DND-41 (cell line): ENCODE measurements at regions not wholly inside any gene's neighbourhood (a gene's known extent, or its start where the extent isn't known, plus 50 kb on each side); places are given as distances from the start of the nearest gene placed in this dataset.

Source experiments
- ATAC-seq: fragments of 200-7000 bp; cut with Tn5 transposase; 3 replicates; pipeline ENCODE4 v1.9.1; 2021; ENCODE audit warnings: low read depth; ENCODE audit not compliant: insufficient read depth
- DNase-seq: peaks from one replicate; pipeline ENCODE4 v3.0.0-alpha.2; 2020
- H2AFZ ChIP-seq: 2 replicates; pipeline ENCODE4 v1.6.0; 2012; ENCODE audit warnings: low read depth, low read length
- H3K27ac ChIP-seq: 2 replicates; pipeline ENCODE4 v1.5.1; 2012; ENCODE audit warnings: low read length, inconsistent platforms
- H3K27me3 ChIP-seq: fragments of 200-600 bp; sonication (generic); 2 replicates; pipeline ENCODE4 v1.6.0; 2012; ENCODE audit warnings: low read length, mild to moderate bottlenecking, inconsistent platforms; ENCODE audit not compliant: insufficient read depth, poor library complexity
- H3K36me3 ChIP-seq: 2 replicates; pipeline ENCODE4 v1.5.1; 2012; ENCODE audit warnings: low read length, inconsistent platforms; ENCODE audit not compliant: insufficient read depth
- H3K4me1 ChIP-seq: 2 replicates; pipeline ENCODE4 v1.5.1; 2012; ENCODE audit warnings: mild to moderate bottlenecking, low read length; ENCODE audit not compliant: insufficient read depth
- H3K4me2 ChIP-seq: 2 replicates; pipeline ENCODE4 v1.6.0; 2012; ENCODE audit warnings: mild to moderate bottlenecking, moderate library complexity, low read length, inconsistent platforms; ENCODE audit not compliant: insufficient read depth
- H3K4me3 ChIP-seq, 2 experiments: fragments of 200-600 bp in 1 of 2; shearing (Covaris generic) in 1 of 2; 2 replicates each; pipeline ENCODE4 v1.5.1; 2012 to 2016; ENCODE audit warnings: inconsistent platforms in 2 of 2, low read length in 2 of 2, mild to moderate bottlenecking in 2 of 2, low read depth in 1 of 2, moderate library complexity in 1 of 2
- H3K79me2 ChIP-seq: 2 replicates; pipeline ENCODE4 v1.6.0; 2012; ENCODE audit warnings: low read length, inconsistent platforms; ENCODE audit not compliant: insufficient read depth
- H3K9ac ChIP-seq: 2 replicates; pipeline ENCODE4 v1.6.0; 2012; ENCODE audit warnings: low read depth, mild to moderate bottlenecking, inconsistent platforms, low read length, moderate library complexity
- H3K9me3 ChIP-seq: 2 replicates; pipeline ENCODE4 v1.5.1; 2012; ENCODE audit warnings: low read length, moderate library complexity, mild to moderate bottlenecking, inconsistent platforms; ENCODE audit not compliant: insufficient read depth, severe bottlenecking
- H4K20me1 ChIP-seq: 2 replicates; pipeline ENCODE4 v1.6.0; 2012; ENCODE audit warnings: low read length; ENCODE audit not compliant: insufficient read depth
- EZH2 ChIP-seq: IDR thresholded peaks from 3 replicates; pipeline ENCODE4 v1.6.1; 2012; ENCODE audit warnings: borderline replicate concordance, low read depth, mild to moderate bottlenecking, moderate library complexity, low read length, inconsistent platforms; ENCODE audit not compliant: severe bottlenecking
- TF ChIP-seq, protein P1 (sequence below): IDR thresholded peaks from 2 replicates; pipeline ENCODE4 v1.5.1; 2012; ENCODE audit warnings: borderline replicate concordance, low read length, moderate library complexity, mild to moderate bottlenecking; ENCODE audit not compliant: poor library complexity, severe bottlenecking; ENCODE audit errors: extremely low read depth

GRCh38 chr9:80025131-80025530 lies 453.4 kb downstream of the TLE4 start:
- H2AFZ ChIP-seq = no peak overlapping the region
- H3K9ac ChIP-seq = no peak overlapping the region
- ATAC-seq (no peak), DNase-seq (no peak)
- H3K4me2 ChIP-seq = no peak overlapping the region
- H3K79me2 ChIP-seq = no peaks in the 10 kb centered on the region
- no peaks in the 10 kb centered on the region for H4K20me1 ChIP-seq
- H3K4me1 ChIP-seq = no peaks in the 10 kb centered on the region
- no peaks in the 10 kb centered on the region for H3K27me3 ChIP-seq
- no peak overlapping the region for H3K4me3 ChIP-seq
- TF ChIP-seq, protein P1, sequence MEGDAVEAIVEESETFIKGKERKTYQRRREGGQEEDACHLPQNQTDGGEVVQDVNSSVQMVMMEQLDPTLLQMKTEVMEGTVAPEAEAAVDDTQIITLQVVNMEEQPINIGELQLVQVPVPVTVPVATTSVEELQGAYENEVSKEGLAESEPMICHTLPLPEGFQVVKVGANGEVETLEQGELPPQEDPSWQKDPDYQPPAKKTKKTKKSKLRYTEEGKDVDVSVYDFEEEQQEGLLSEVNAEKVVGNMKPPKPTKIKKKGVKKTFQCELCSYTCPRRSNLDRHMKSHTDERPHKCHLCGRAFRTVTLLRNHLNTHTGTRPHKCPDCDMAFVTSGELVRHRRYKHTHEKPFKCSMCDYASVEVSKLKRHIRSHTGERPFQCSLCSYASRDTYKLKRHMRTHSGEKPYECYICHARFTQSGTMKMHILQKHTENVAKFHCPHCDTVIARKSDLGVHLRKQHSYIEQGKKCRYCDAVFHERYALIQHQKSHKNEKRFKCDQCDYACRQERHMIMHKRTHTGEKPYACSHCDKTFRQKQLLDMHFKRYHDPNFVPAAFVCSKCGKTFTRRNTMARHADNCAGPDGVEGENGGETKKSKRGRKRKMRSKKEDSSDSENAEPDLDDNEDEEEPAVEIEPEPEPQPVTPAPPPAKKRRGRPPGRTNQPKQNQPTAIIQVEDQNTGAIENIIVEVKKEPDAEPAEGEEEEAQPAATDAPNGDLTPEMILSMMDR = no peak
- no peak for TF ChIP-seq EZH2
- H3K27ac ChIP-seq = no peak overlapping the region
- no peaks in the 10 kb centered on the region for H3K9me3 ChIP-seq
- H3K36me3 ChIP-seq = no peaks in the 10 kb centered on the region

- no peaks in the 10 kb centered on the region for H3K79me2 ChIP-seq
- no peaks in the 10 kb centered on the region for H3K4me1 ChIP-seq
- no peak overlapping the region for H3K27ac ChIP-seq
- H3K4me3 ChIP-seq = no peak overlapping the region
- H4K20me1 ChIP-seq = no peaks in the 10 kb centered on the region
- no peak overlapping the region for H3K9ac ChIP-seq
- H3K4me2 ChIP-seq = no peak overlapping the region
- H2AFZ ChIP-seq = no peak overlapping the region
- no peaks in the 10 kb centered on the region for H3K9me3 ChIP-seq
- DNase-seq = no peak
- no peaks in the 10 kb centered on the region for H3K27me3 ChIP-seq
- no peak for TF ChIP-seq EZH2
- TF ChIP-seq, protein P1 = no peak
- no peak for ATAC-seq
- H3K36me3 ChIP-seq = no peaks in the 10 kb centered on the region
Measured at GRCh38 chr9:80020530-80020929, 448.8 kb downstream of the TLE4 start.

GRCh38 chr9:80020056-80020455 lies 448.3 kb downstream of the TLE4 start:
- ATAC-seq (no peak), DNase-seq (no peak)
- Histone ChIP-seq H3K4me3 (no peak overlapping the region), H3K4me1 (no peaks in the 10 kb centered on the region), H3K9me3 (no peaks in the 10 kb centered on the region), H3K27ac (no peak overlapping the region), H2AFZ (no peak overlapping the region), H3K79me2 (no peaks in the 10 kb centered on the region), H3K36me3 (no peaks in the 10 kb centered on the region), H3K9ac (no peak overlapping the region), H3K27me3 (no peaks in the 10 kb centered on the region), H4K20me1 (no peaks in the 10 kb centered on the region), H3K4me2 (no peak overlapping the region)
- TF ChIP-seq, protein P1 = no peak
- TF ChIP-seq EZH2 = no peak

GRCh38 chr9:80013891-80014290 lies 442.1 kb downstream of the TLE4 start:
- no peak for DNase-seq
- TF ChIP-seq, protein P1 = no peak
- TF ChIP-seq EZH2 = no peak
- no peak overlapping the region for H3K27ac ChIP-seq

More at GRCh38 chr9:80013891-80014290, 442.1 kb downstream of the TLE4 start:
- H3K79me2 ChIP-seq = no peaks in the 10 kb centered on the region
- no peaks in the 10 kb centered on the region for H3K36me3 ChIP-seq
- no peaks in the 10 kb centered on the region for H4K20me1 ChIP-seq
- H3K9ac ChIP-seq = no peak overlapping the region
- no peaks in the 10 kb centered on the region for H3K9me3 ChIP-seq
- H3K4me1 ChIP-seq = peaks cover 12% of the 10 kb centered on the region
- no peak for ATAC-seq
- no peak overlapping the region for H3K4me2 ChIP-seq
- H2AFZ ChIP-seq = no peak overlapping the region
- no peaks in the 10 kb centered on the region for H3K27me3 ChIP-seq
- no peak overlapping the region for H3K4me3 ChIP-seq
